ENCODE measurements at regions not wholly inside any gene's neighbourhood (a gene's known extent, or its start where the extent isn't known, plus 50 kb on each side); places are given as distances from the start of the nearest gene placed in this dataset.

GRCh38 chr4:41418444-41418843 is 119.5 kb upstream of the LIMCH1 start:
- CTCF ChIA-PET = no interaction called here
- H3K36me3 ChIP-seq (ENCODE audit: insufficient read depth, low read length) = no peaks in the 10 kb centered on the region
- H3K9me3 ChIP-seq (ENCODE audit: control insufficient read depth in 1 of 2, insufficient read depth in 1 of 2, low read length in 2 of 2) = peaks cover 0 to 3% of the 10 kb centered on the region in 2 experiments
- H3K27me3 Mint-ChIP-seq = peaks cover 8% of the 10 kb centered on the region
- DNase-seq (no peak), ATAC-seq (ENCODE audit: poor library complexity) (no peak)
- H3K27ac Mint-ChIP-seq = no peak overlapping the region
- H3K4me1 Mint-ChIP-seq (ENCODE audit: low read depth) = no peaks in the 10 kb centered on the region
- H3K4me3 ChIP-seq (ENCODE audit: low read length) = no peak overlapping the region
- no peaks in the 10 kb centered on the region for H3K36me3 Mint-ChIP-seq (ENCODE audit: low read depth)
- no peaks in the 10 kb centered on the region for H3K27me3 ChIP-seq (ENCODE audit: control insufficient read depth in 1 of 2, insufficient read depth in 2 of 2, low read length in 2 of 2)
- intact Hi-C loops (cut with DNase I, micrococcal nuclease) = no loop called here
- H3K9me3 Mint-ChIP-seq = no peaks in the 10 kb centered on the region
- no peaks in the 10 kb centered on the region for H3K4me1 ChIP-seq (ENCODE audit: insufficient read depth, low read length)
- POLR2A ChIA-PET = no interaction called here
- H3K4me3 Mint-ChIP-seq = no peak overlapping the region
- no peak overlapping the region for H3K27ac ChIP-seq (ENCODE audit: low read depth in 1 of 2, low read length in 2 of 2)
- no peak for TF ChIP-seq CTCF (IDR thresholded peaks at IDR 0.05)

GRCh38 chr4:41420541-41420940 is 117.4 kb upstream of the LIMCH1 start:
- Histone ChIP-seq H3K27ac (ENCODE audit: low read depth in 1 of 2, low read length in 2 of 2) (no peak overlapping the region), H3K36me3 (ENCODE audit: insufficient read depth, low read length) (no peaks in the 10 kb centered on the region), H3K4me1 (ENCODE audit: insufficient read depth, low read length) (no peaks in the 10 kb centered on the region), H3K4me3 (ENCODE audit: low read length) (no peak overlapping the region), H3K9me3 (ENCODE audit: control insufficient read depth in 1 of 2, insufficient read depth in 1 of 2, low read length in 2 of 2) (peaks cover 0 to 3% of the 10 kb centered on the region in 2 experiments), H3K27me3 (ENCODE audit: control insufficient read depth in 1 of 2, insufficient read depth in 2 of 2, low read length in 2 of 2) (no peaks in the 10 kb centered on the region)
- ChIA-PET POLR2A (no interaction called here), CTCF (no interaction called here)
- ATAC-seq (ENCODE audit: poor library complexity) (no peak), DNase-seq (no peak)
- no peak overlapping the region for H3K4me3 Mint-ChIP-seq
- no peaks in the 10 kb centered on the region for H3K9me3 Mint-ChIP-seq
- H3K4me1 Mint-ChIP-seq (ENCODE audit: low read depth) = no peaks in the 10 kb centered on the region
- no peak overlapping the region for H3K27ac Mint-ChIP-seq
- H3K36me3 Mint-ChIP-seq (ENCODE audit: low read depth) = no peaks in the 10 kb centered on the region
- no peaks in the 10 kb centered on the region for H3K27me3 Mint-ChIP-seq
- intact Hi-C loops (cut with DNase I, micrococcal nuclease) = no loop called here
- no peak for TF ChIP-seq CTCF (IDR thresholded peaks at IDR 0.05)

GRCh38 chr4:41423117-41423516 is 114.8 kb upstream of the LIMCH1 start:
- Mint-ChIP-seq H3K27me3 (no peaks in the 10 kb centered on the region), H3K4me3 (no peak overlapping the region), H3K36me3 (ENCODE audit: low read depth) (no peaks in the 10 kb centered on the region), H3K4me1 (ENCODE audit: low read depth) (no peaks in the 10 kb centered on the region), H3K27ac (no peak overlapping the region), H3K9me3 (no peaks in the 10 kb centered on the region)
- H3K4me3 ChIP-seq (ENCODE audit: low read length) = no peak overlapping the region
- DNase-seq (no peak), ATAC-seq (ENCODE audit: poor library complexity) (no peak)
- no peak overlapping the region for H3K27ac ChIP-seq (ENCODE audit: low read depth in 1 of 2, low read length in 2 of 2)
- no peaks in the 10 kb centered on the region for H3K36me3 ChIP-seq (ENCODE audit: insufficient read depth, low read length)
- H3K27me3 ChIP-seq (ENCODE audit: control insufficient read depth in 1 of 2, insufficient read depth in 2 of 2, low read length in 2 of 2) = no peaks in the 10 kb centered on the region
- intact Hi-C loops (cut with DNase I, micrococcal nuclease) = no loop called here
- ChIA-PET POLR2A (no interaction called here), CTCF (no interaction called here)
- peaks cover 0 to 3% of the 10 kb centered on the region in 2 experiments for H3K9me3 ChIP-seq (ENCODE audit: control insufficient read depth in 1 of 2, insufficient read depth in 1 of 2, low read length in 2 of 2)
- no peaks in the 10 kb centered on the region for H3K4me1 ChIP-seq (ENCODE audit: insufficient read depth, low read length)
- TF ChIP-seq CTCF (IDR thresholded peaks at IDR 0.05) = no peak
